ENCODE measurements at regions not wholly inside any gene's neighbourhood (a gene's known extent, or its start where the extent isn't known, plus 50 kb on each side); places are given as distances from the start of the nearest gene placed in this dataset.
"Not testable (repeated sequence)": the region's sequence is repeated elsewhere in the genome, so short reads cannot be mapped to it uniquely, and the experiment has no call there.

DNA sequence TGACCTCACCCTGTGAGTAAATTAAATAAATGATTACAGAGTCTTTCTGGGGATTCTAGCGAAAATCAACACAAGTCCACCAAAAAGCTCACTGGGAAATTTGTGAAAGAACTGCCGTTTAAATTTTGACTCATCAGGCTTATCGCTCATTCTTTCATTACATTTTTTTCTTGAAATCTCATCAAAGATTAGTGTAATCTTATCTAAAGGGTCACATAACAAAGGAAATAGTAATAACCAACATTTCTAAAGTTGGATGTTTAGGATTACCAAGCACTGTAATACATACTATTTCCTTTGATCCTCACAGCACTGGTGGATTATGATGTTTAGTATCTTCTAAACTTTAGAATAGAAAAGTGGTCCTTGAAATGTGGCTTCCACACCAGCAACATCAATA is 111.1 kb upstream of the CBLB start:
- no peak for DNase-seq (ENCODE audit: low spot score)

GRCh38 chr3:105982207-105982606 is 113.4 kb upstream of the CBLB start:
- DNase-seq (ENCODE audit: low spot score), result no peak

DNA sequence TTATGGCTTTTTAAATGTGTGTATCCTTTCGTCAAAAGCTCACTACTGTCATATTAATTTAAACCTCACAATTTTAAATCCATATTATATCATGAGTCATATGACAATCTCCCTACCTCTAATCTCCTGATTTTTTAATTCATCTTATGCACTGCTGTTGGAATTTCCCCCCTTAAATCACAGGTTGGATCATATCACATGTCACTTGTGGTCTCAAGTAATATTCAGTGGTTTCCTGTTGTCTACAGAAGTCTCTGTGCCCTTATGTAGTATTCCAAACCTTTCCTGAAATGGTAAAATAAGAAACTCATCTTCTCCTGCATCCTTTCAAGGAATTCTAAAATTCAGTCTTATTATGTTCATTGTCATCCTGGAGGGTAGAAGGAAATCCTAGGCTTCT is 116.0 kb upstream of the CBLB start:
- no peak for DNase-seq (ENCODE audit: low spot score)

GRCh38 chr3:105986343-105986742 is 117.5 kb upstream of the CBLB start:
- DNase-seq (ENCODE audit: low spot score), result not testable (repeated sequence)

DNA sequence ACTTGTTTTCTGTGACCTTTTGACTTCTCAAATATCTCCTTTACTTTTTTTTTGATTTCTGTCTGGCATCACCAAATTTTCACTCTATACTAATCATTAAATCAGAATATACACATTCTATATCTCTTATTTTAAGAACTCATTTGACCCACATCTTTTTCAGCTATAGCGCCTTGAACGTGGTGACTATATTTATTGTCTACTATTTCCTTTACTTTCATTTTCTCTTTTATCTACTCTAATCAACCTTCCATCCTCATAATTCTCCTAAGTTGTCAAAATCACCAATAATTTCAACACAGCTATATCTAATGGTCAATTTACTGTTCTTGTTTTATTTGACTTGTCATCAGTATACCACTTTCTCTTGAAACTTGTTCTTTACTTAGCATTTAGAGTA is 119.0 kb upstream of the CBLB start:
- no peak for DNase-seq (ENCODE audit: low spot score)

GRCh38 chr3:105988540-105989212 is 119.9 kb upstream of the CBLB start:
- no peak for DNase-seq (ENCODE audit: low spot score)

GRCh38 chr3:105996781-105997180 is 128.0 kb upstream of the CBLB start:
- DNase-seq (ENCODE audit: low spot score), result no peak

DNA sequence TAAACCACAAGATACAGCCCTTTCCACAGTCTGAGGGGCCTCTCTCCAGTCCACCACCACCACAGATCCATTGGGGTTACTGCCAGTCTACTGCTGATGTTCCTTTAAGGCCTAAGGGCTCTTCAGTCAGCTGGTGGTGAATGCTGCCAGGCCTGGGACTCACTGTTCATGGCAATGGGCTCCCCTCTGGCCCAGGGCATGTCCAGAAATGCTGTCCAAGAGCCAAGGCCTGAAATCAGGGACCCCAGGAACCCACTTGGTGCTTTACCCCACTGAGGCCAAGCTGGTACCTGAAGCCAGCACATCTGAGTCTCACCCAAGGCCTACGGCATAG is 128.6 kb upstream of the CBLB start:
- no peak for DNase-seq (ENCODE audit: low spot score)

DNA sequence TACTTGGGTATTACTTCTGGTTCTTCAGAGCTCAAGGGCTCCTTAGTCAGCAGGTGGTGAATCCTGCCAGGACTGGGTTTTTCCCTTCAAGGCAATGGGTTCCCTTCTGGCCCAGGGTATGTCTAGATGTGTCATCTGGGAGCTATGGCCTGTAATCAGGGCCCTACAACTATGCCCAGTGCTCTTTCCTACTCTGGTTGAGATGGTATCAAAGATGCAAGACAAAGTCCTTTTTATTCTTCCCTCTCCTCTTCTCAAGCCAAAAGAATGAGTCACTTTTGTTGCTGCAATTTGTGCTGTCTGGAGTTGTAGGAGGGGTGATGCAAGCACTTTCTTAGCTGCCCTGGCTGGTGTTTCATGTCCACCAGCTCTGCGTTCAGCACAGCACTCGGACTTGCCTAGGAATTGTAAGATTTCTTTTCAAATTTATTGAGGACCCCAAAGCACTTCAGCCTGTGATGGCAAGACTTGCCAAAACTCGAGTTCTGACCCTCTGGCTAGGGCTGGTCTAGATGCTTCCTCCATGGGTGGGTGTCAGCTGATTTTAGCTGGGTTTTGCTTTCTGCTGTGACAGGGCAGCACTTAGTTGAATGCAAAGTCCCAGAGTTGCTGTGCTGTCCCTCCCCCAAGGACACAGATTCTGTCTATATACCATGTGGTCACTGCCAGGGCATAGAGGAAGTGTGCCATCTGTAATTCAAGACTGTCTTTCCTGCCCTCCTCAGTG is 129.2 kb upstream of the CBLB start:
- DNase-seq (ENCODE audit: low spot score), result no peak

- DNase-seq (ENCODE audit: low spot score), result no peak
Measured at GRCh38 chr3:105999856-106000255, 131.0 kb upstream of the CBLB start.

DNA sequence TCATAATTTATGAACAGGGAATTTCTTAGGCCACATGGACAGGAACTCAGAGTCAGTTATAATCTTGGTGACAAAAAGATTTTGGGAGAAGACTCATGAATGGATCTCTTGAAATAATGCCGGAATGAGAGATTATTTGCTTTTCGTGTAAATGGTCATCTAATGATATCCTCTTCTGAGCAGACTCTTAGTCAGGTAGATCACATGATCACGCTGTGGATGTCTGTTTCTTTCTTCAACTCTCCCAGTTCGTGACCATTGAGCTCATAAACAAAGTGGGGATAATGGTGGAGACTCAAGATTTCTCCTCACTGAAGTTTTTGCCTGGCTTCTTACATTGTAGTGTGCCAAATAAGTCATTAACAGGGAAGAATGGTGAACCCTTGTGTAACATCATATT is 133.1 kb upstream of the CBLB start:
- no peak for DNase-seq (ENCODE audit: low spot score)

- DNase-seq (ENCODE audit: low spot score), result no peak
Measured at GRCh38 chr3:106004137-106004681, 135.4 kb upstream of the CBLB start.

DNA sequence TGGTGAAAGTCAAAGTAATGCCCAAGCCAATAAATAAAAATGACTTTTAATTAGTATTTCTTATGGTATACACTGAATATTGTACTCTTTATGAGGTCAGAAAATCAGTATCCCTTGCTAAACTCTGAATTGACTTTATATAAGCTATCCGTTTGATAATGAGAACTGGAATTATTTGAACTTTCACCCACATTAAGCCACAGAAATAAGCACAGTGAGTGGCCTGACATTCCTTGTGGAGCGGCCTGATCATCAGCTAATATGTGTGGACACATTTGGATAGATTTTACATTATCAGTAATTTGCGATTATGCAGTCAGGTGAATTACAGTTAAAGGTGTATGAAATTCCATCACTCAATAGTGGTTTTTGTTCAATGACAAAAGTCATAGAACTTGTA is 136.0 kb upstream of the CBLB start:
- DNase-seq (ENCODE audit: low spot score), result no peak

GRCh38 chr3:106006001-106006400 is 137.2 kb upstream of the CBLB start:
- no peak for DNase-seq (ENCODE audit: low spot score)

DNA sequence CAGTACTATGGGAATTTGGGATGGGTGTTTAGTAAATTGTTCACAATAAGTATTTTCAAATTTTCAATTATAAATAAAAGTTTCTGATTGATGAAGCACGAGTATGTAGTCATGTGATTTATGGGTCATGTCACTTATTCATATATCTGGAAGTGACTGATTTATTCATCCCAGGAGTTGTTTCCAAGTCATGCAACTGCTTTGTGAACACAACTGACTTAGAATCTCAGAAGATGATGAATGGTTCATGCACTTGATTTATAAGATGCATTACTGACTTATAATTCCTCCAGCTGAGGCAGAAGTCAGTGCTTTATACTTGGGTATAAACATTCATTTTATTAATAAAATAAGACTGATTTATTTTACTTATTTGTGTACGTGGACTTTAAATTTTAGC is 137.8 kb upstream of the CBLB start:
- DNase-seq (ENCODE audit: low spot score), result no peak

GRCh38 chr3:106007512-106007911 is 138.7 kb upstream of the CBLB start:
- DNase-seq (ENCODE audit: low spot score), result no peak

- DNase-seq (ENCODE audit: low spot score), result no peak
Measured at GRCh38 chr3:106008766-106009165, 140.0 kb upstream of the CBLB start.

GRCh38 chr3:106010829-106011228 is 142.0 kb upstream of the CBLB start:
- DNase-seq (ENCODE audit: low spot score), result no peak

DNA sequence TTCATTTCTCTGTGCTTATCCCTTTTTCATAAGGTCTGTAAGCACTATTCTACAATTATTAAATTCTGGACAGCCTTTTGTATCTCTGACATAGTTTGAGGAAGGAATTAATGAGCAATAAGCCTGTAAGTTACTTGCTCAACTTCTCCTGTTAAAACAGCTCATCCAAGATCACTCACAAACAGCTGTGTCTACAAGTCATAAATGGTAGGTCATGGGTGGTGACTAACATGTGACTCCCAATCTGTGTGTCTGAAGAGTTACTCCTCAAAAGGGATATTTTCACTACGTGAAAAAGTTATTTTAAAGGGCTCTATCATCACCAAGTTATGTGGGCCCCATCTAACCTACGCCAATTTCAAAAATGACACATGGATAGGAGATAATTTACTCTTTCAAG is 145.2 kb upstream of the CBLB start:
- no peak for DNase-seq (ENCODE audit: low spot score)

DNA sequence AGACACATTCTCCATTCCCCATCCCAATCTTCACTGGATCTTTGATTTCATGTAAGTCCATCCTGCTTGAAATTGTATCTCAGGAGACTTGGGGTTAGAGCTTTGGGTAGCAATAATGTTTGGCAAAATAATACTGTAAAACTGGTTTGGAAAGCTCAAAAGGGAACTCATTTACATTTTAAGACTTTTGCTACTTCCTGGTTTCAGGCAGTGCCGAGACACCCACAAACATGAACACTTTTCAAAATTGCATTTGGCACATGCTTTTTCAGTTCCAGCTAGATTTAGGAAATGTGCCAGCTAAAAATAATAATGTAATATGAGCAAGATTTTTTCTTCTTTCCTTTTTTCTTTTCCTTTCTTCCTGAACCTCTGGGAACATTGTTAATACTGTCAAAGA is 145.7 kb upstream of the CBLB start:
- DNase-seq (ENCODE audit: low spot score), result no peak

DNA sequence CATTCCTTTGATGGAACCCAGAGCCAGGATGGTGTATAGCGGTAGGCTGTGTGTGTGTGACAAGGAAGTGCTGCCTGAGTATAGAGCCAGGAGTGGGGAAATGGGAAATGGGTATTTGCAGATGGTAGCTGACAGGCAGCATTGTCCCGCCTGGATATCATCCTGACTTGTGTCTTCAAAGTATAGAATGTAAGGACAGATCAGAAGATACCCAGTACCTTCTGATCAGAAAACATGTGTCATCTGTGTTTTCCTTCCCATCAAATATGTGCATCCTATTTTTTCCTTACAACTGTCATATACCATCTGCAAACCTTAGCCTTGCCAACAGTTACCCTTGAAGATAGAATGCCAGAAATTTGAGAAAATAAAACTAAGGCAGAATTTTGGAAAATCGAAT is 146.2 kb upstream of the CBLB start:
- no peak for DNase-seq (ENCODE audit: low spot score)

DNA sequence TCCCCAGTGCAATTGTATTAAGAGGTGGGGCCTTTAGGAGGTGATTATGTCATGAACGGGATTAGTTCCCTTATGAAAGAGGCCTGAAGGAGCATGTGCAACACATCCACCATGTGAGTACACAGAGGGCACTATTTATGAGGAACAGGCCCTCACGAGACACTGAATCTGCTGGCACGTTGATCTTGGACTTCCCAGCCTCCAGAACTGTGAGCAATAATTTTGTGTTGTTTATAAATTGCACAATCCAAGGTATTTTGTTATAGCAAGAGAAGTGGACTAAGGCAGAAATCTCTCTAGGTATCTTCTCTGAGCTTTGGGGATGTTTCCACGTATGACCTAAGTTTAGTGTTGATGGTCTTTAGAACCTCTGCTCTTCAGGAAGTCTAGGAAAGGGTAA is 149.3 kb upstream of the CBLB start:
- DNase-seq (ENCODE audit: low spot score), result no peak

- no peak for DNase-seq (ENCODE audit: low spot score)
Measured at GRCh38 chr3:106018929-106019550, 150.2 kb upstream of the CBLB start.
